ENCODE measurements at regions not wholly inside any gene's neighbourhood (a gene's known extent, or its start where the extent isn't known, plus 50 kb on each side); places are given as distances from the start of the nearest gene placed in this dataset.

- Mint-ChIP-seq H3K4me3 (no peak overlapping the region), H3K27me3 (peaks cover 7% of the 10 kb centered on the region), H3K27ac (no peak overlapping the region), H3K36me3 (ENCODE audit: low read depth) (no peaks in the 10 kb centered on the region), H3K4me1 (no peaks in the 10 kb centered on the region)
- ATAC-seq = no peak
- DNase-seq = no peak
- no peaks in the 10 kb centered on the region for H3K9me3 ChIP-seq (ENCODE audit: control insufficient read depth, low read length, poor library complexity, severe bottlenecking)
Measured at GRCh38 chr5:133890776-133891280, 77.6 kb downstream of the C5orf15 start.

GRCh38 chr5:133890314-133890713 is 78.1 kb downstream of the C5orf15 start:
- ATAC-seq = no peak

GRCh38 chr5:133889271-133889905 is 79.0 kb downstream of the C5orf15 start:
- no peak overlapping the region for H3K27ac Mint-ChIP-seq
- peaks cover 10% of the 10 kb centered on the region for H3K27me3 Mint-ChIP-seq
- H3K4me3 Mint-ChIP-seq = no peak overlapping the region
- no peak for DNase-seq
- no peaks in the 10 kb centered on the region for H3K4me1 Mint-ChIP-seq
- no peak for ATAC-seq
- no peaks in the 10 kb centered on the region for H3K9me3 ChIP-seq (ENCODE audit: control insufficient read depth, low read length, poor library complexity, severe bottlenecking)
- no peaks in the 10 kb centered on the region for H3K36me3 Mint-ChIP-seq (ENCODE audit: low read depth)

More at GRCh38 chr5:133890314-133890713, 78.1 kb downstream of the C5orf15 start:
- no peaks in the 10 kb centered on the region for H3K36me3 Mint-ChIP-seq (ENCODE audit: low read depth)
- H3K4me1 Mint-ChIP-seq = no peaks in the 10 kb centered on the region
- H3K27ac Mint-ChIP-seq = no peak overlapping the region
- DNase-seq = no peak
- no peak overlapping the region for H3K4me3 Mint-ChIP-seq
- H3K9me3 ChIP-seq (ENCODE audit: control insufficient read depth, low read length, poor library complexity, severe bottlenecking) = no peaks in the 10 kb centered on the region
- peaks cover 7% of the 10 kb centered on the region for H3K27me3 Mint-ChIP-seq

GRCh38 chr5:133888625-133888991 is 79.8 kb downstream of the C5orf15 start:
- Mint-ChIP-seq H3K27me3 (peaks cover 18% of the 10 kb centered on the region), H3K36me3 (ENCODE audit: low read depth) (no peaks in the 10 kb centered on the region), H3K4me3 (no peak overlapping the region), H3K27ac (no peak overlapping the region), H3K4me1 (no peaks in the 10 kb centered on the region)
- no peaks in the 10 kb centered on the region for H3K9me3 ChIP-seq (ENCODE audit: control insufficient read depth, low read length, poor library complexity, severe bottlenecking)
- DNase-seq (no peak), ATAC-seq (no peak)

- H3K9me3 ChIP-seq (ENCODE audit: control insufficient read depth, low read length, poor library complexity, severe bottlenecking) = no peaks in the 10 kb centered on the region
- ATAC-seq (no peak), DNase-seq (no peak)
- Mint-ChIP-seq H3K4me3 (no peak overlapping the region), H3K36me3 (ENCODE audit: low read depth) (no peaks in the 10 kb centered on the region), H3K27ac (no peak overlapping the region), H3K4me1 (no peaks in the 10 kb centered on the region), H3K27me3 (peaks cover 45% of the 10 kb centered on the region)
Measured at GRCh38 chr5:133885566-133885965, 82.9 kb downstream of the C5orf15 start.

- H3K27ac Mint-ChIP-seq = no peak overlapping the region
- H3K36me3 Mint-ChIP-seq (ENCODE audit: low read depth) = no peaks in the 10 kb centered on the region
- H3K4me3 Mint-ChIP-seq = no peak overlapping the region
- no peak for ATAC-seq
- H3K4me1 Mint-ChIP-seq = no peaks in the 10 kb centered on the region
- no peak for DNase-seq
- H3K9me3 ChIP-seq (ENCODE audit: control insufficient read depth, low read length, poor library complexity, severe bottlenecking) = no peaks in the 10 kb centered on the region
- H3K27me3 Mint-ChIP-seq = peaks cover 47% of the 10 kb centered on the region
Measured at GRCh38 chr5:133884569-133885311, 83.7 kb downstream of the C5orf15 start.

GRCh38 chr5:133883916-133884315 is 84.5 kb downstream of the C5orf15 start:
- DNase-seq = no peak
- no peaks in the 10 kb centered on the region for H3K4me1 Mint-ChIP-seq
- no peaks in the 10 kb centered on the region for H3K36me3 Mint-ChIP-seq (ENCODE audit: low read depth)
- H3K27me3 Mint-ChIP-seq = peaks cover 53% of the 10 kb centered on the region
- no peak overlapping the region for H3K27ac Mint-ChIP-seq
- ATAC-seq = no peak
- no peak overlapping the region for H3K4me3 Mint-ChIP-seq
- no peaks in the 10 kb centered on the region for H3K9me3 ChIP-seq (ENCODE audit: control insufficient read depth, low read length, poor library complexity, severe bottlenecking)

- DNase-seq = no peak
- Mint-ChIP-seq H3K27me3 (peaks cover 60% of the 10 kb centered on the region), H3K4me1 (no peaks in the 10 kb centered on the region), H3K4me3 (no peak overlapping the region), H3K27ac (no peak overlapping the region), H3K36me3 (ENCODE audit: low read depth) (no peaks in the 10 kb centered on the region)
- no peak for ATAC-seq
- H3K9me3 ChIP-seq (ENCODE audit: control insufficient read depth, low read length, poor library complexity, severe bottlenecking) = no peaks in the 10 kb centered on the region
Measured at GRCh38 chr5:133882846-133883245, 85.6 kb downstream of the C5orf15 start.

GRCh38 chr5:133882389-133882695 is 86.1 kb downstream of the C5orf15 start:
- no peak overlapping the region for H3K4me3 Mint-ChIP-seq
- H3K9me3 ChIP-seq (ENCODE audit: control insufficient read depth, low read length, poor library complexity, severe bottlenecking) = no peaks in the 10 kb centered on the region
- no peaks in the 10 kb centered on the region for H3K36me3 Mint-ChIP-seq (ENCODE audit: low read depth)
- H3K4me1 Mint-ChIP-seq = no peaks in the 10 kb centered on the region
- no peak overlapping the region for H3K27ac Mint-ChIP-seq
- DNase-seq (no peak), ATAC-seq (no peak)
- peaks cover 58% of the 10 kb centered on the region for H3K27me3 Mint-ChIP-seq

GRCh38 chr5:133881576-133882388 is 86.6 kb downstream of the C5orf15 start:
- ATAC-seq = no peak
- H3K27ac Mint-ChIP-seq = no peak overlapping the region

GRCh38 chr5:133878236-133878555 is 90.2 kb downstream of the C5orf15 start:
- Mint-ChIP-seq H3K27me3 (peaks cover 46% of the 10 kb centered on the region), H3K36me3 (ENCODE audit: low read depth) (peaks cover 2% of the 10 kb centered on the region), H3K27ac (no peak overlapping the region), H3K4me3 (no peak overlapping the region), H3K4me1 (no peaks in the 10 kb centered on the region)
- ATAC-seq (no peak), DNase-seq (no peak)
- H3K9me3 ChIP-seq (ENCODE audit: control insufficient read depth, low read length, poor library complexity, severe bottlenecking) = peaks cover 2% of the 10 kb centered on the region

More at GRCh38 chr5:133881576-133882388, 86.6 kb downstream of the C5orf15 start:
- H3K9me3 ChIP-seq (ENCODE audit: control insufficient read depth, low read length, poor library complexity, severe bottlenecking) = no peaks in the 10 kb centered on the region
- Mint-ChIP-seq H3K4me1 (no peaks in the 10 kb centered on the region), H3K36me3 (ENCODE audit: low read depth) (peaks cover 2% of the 10 kb centered on the region), H3K4me3 (no peak overlapping the region), H3K27me3 (peaks cover 57% of the 10 kb centered on the region)
- no peak for DNase-seq

GRCh38 chr5:133877351-133878235 is 90.8 kb downstream of the C5orf15 start:
- ATAC-seq = no peak
- Mint-ChIP-seq H3K27me3 (peaks cover 46% of the 10 kb centered on the region), H3K27ac (no peak overlapping the region), H3K36me3 (ENCODE audit: low read depth) (peaks cover 2% of the 10 kb centered on the region), H3K4me1 (no peaks in the 10 kb centered on the region), H3K4me3 (no peak overlapping the region)
- DNase-seq = no peak
- peaks cover 2% of the 10 kb centered on the region for H3K9me3 ChIP-seq (ENCODE audit: control insufficient read depth, low read length, poor library complexity, severe bottlenecking)

- Mint-ChIP-seq H3K27me3 (peaks cover 45% of the 10 kb centered on the region), H3K36me3 (ENCODE audit: low read depth) (peaks cover 2% of the 10 kb centered on the region), H3K4me1 (peaks cover 2% of the 10 kb centered on the region), H3K4me3 (no peak overlapping the region), H3K27ac (no peak overlapping the region)
- ATAC-seq (no peak), DNase-seq (no peak)
- H3K9me3 ChIP-seq (ENCODE audit: control insufficient read depth, low read length, poor library complexity, severe bottlenecking) = peaks cover 2% of the 10 kb centered on the region
Measured at GRCh38 chr5:133876266-133876665, 92.2 kb downstream of the C5orf15 start.

Data from T-helper 17 cell (primary cell).